HFFc6 (cell line): ENCODE measurements at regions not wholly inside any gene's neighbourhood (a gene's known extent, or its start where the extent isn't known, plus 50 kb on each side); places are given as distances from the start of the nearest gene placed in this dataset.
A peak's percentile ranks its signal among the peaks of the same experiment; 100 is the strongest.

ENCODE experiments used
- DNase-seq: peaks from one replicate; pipeline ENCODE4 v3.0.0-alpha.2; 2018
- H3K27ac Mint-ChIP-seq: 2 replicates; pipeline ENCODE4 v1.8.0; 2020; ENCODE audit warnings: mild to moderate bottlenecking, mixed read lengths
- H3K27me3 Mint-ChIP-seq: 2 replicates; pipeline ENCODE4 v1.8.0; 2021; ENCODE audit warnings: mild to moderate bottlenecking, moderate library complexity, mixed read lengths; ENCODE audit not compliant: insufficient read depth
- H3K36me3 Mint-ChIP-seq: 2 replicates; pipeline ENCODE4 v1.8.0; 2021; ENCODE audit warnings: low read depth, mixed read lengths
- H3K4me1 Mint-ChIP-seq: 2 replicates; pipeline ENCODE4 v1.8.0; 2020; ENCODE audit warnings: low read depth, mixed read lengths
- H3K4me3 Mint-ChIP-seq: 2 replicates; pipeline ENCODE4 v1.8.0; 2020; ENCODE audit warnings: mild to moderate bottlenecking, moderate library complexity, mixed read lengths
- H3K9me3 Mint-ChIP-seq: 2 replicates; pipeline ENCODE4 v1.8.0; 2020; ENCODE audit warnings: mild to moderate bottlenecking, mixed read lengths
- CTCF ChIP-seq: fragments of 200-600 bp; sonication (generic); IDR thresholded peaks from 2 replicates; pipeline ENCODE4 v1.5.0; 2021; ENCODE audit warnings: antibody characterized with exemption, mild to moderate bottlenecking

- Mint-ChIP-seq H3K9me3 (no peaks in the 10 kb centered on the region; the same call in 1 of the 2 replicates), H3K4me1 (peaks cover 51% of the 10 kb centered on the region), H3K27me3 (no peaks in the 10 kb centered on the region), H3K27ac (no peak overlapping the region), H3K36me3 (0 out of 2 replicates have a peak, but pooled peaks cover 13% of the 10 kb centered on the region), H3K4me3 (no peak overlapping the region)
- no peak for DNase-seq
- TF ChIP-seq CTCF = no peak
These were observed 96.2 kb downstream of the DUSP6 start for GRCh38 chr12:89256060-89256459.

- H3K36me3 Mint-ChIP-seq = 0 out of 2 replicates have a peak, but pooled peaks cover 12% of the 10 kb centered on the region
- H3K9me3 Mint-ChIP-seq = no peaks in the 10 kb centered on the region; the same call in 1 of the 2 replicates
- H3K4me1 Mint-ChIP-seq = peaks cover 50% of the 10 kb centered on the region
- DNase-seq = no peak
- no peak overlapping the region; the same call in 1 of the 2 replicates for H3K27ac Mint-ChIP-seq
- no peaks in the 10 kb centered on the region; the same call in 1 of the 2 replicates for H3K27me3 Mint-ChIP-seq
- no peak for TF ChIP-seq CTCF
- no peak overlapping the region for H3K4me3 Mint-ChIP-seq
These were observed 98.8 kb downstream of the DUSP6 start for GRCh38 chr12:89253488-89253887.

- Mint-ChIP-seq H3K9me3 (no peaks in the 10 kb centered on the region), H3K4me3 (no peak overlapping the region), H3K4me1 (peaks cover 62% of the 10 kb centered on the region), H3K27ac (no peak overlapping the region), H3K36me3 (0 out of 2 replicates have a peak, but pooled peaks cover 5% of the 10 kb centered on the region), H3K27me3 (no peaks in the 10 kb centered on the region; the same call in 1 of the 2 replicates)
- DNase-seq = peak; percentile 17
- TF ChIP-seq CTCF = no peak
These were observed 100.0 kb downstream of the DUSP6 start for GRCh38 chr12:89252284-89252683.

- Mint-ChIP-seq H3K4me1 (peaks cover 64% of the 10 kb centered on the region), H3K9me3 (no peaks in the 10 kb centered on the region), H3K4me3 (no peak overlapping the region), H3K36me3 (0 out of 2 replicates have a peak, but pooled peaks cover 5% of the 10 kb centered on the region), H3K27ac (no peak overlapping the region), H3K27me3 (no peaks in the 10 kb centered on the region; the same call in 1 of the 2 replicates)
- no peak for DNase-seq
- no peak for TF ChIP-seq CTCF
These were observed 100.7 kb downstream of the DUSP6 start for GRCh38 chr12:89251342-89252271.

GRCh38 chr12:89250636-89251035 lies 101.7 kb downstream of the DUSP6 start:
- no peak for TF ChIP-seq CTCF
- 0 out of 2 replicates have a peak, but pooled peaks cover 5% of the 10 kb centered on the region for H3K36me3 Mint-ChIP-seq
- H3K4me3 Mint-ChIP-seq = no peak overlapping the region
- no peak for DNase-seq
- peaks cover 67% of the 10 kb centered on the region for H3K4me1 Mint-ChIP-seq
- H3K27ac Mint-ChIP-seq = no peak overlapping the region
- H3K27me3 Mint-ChIP-seq = no peaks in the 10 kb centered on the region; the same call in 1 of the 2 replicates
- no peaks in the 10 kb centered on the region for H3K9me3 Mint-ChIP-seq
